Epithelial cell of proximal tubule (primary cell): ENCODE measurements at regions not wholly inside any gene's neighbourhood (a gene's known extent, or its start where the extent isn't known, plus 50 kb on each side); places are given as distances from the start of the nearest gene placed in this dataset.

Experiments used
- DNase-seq: peaks from one replicate; pipeline ENCODE4 v3.0.0-alpha.2; 2011; ENCODE audit warnings: low read depth
- H3K4me3 ChIP-seq: 2 replicates; pipeline ENCODE4 v1.5.1; 2011; ENCODE audit warnings: low read depth, mild to moderate bottlenecking, low read length
- TF ChIP-seq, protein P1 (sequence below): conservative IDR thresholded peaks from 2 replicates; pipeline ENCODE4 v1.5.1; 2012; ENCODE audit warnings: low read depth, mild to moderate bottlenecking, low read length

DNA sequence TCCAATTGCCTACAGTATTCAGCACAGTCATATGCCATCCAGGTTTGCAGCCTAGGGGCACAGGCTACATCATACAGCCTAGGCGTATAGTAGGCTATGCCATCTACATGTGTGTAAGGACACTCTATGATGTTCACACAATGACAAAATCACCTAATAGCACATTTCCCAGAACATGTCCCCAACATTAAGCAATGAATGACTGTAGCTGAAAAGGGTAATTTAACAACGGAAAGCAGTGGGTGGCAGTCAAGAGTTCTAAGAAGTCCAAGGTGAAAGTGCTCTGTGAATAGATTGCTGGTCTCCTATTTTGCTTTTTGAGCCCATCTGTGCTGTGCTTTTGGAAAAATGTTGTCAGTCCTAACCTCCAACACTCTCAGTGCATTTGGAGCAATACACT lies 162.6 kb downstream of the KLF6 start:
- no peak overlapping the region for H3K4me3 ChIP-seq
- TF ChIP-seq, protein P1, sequence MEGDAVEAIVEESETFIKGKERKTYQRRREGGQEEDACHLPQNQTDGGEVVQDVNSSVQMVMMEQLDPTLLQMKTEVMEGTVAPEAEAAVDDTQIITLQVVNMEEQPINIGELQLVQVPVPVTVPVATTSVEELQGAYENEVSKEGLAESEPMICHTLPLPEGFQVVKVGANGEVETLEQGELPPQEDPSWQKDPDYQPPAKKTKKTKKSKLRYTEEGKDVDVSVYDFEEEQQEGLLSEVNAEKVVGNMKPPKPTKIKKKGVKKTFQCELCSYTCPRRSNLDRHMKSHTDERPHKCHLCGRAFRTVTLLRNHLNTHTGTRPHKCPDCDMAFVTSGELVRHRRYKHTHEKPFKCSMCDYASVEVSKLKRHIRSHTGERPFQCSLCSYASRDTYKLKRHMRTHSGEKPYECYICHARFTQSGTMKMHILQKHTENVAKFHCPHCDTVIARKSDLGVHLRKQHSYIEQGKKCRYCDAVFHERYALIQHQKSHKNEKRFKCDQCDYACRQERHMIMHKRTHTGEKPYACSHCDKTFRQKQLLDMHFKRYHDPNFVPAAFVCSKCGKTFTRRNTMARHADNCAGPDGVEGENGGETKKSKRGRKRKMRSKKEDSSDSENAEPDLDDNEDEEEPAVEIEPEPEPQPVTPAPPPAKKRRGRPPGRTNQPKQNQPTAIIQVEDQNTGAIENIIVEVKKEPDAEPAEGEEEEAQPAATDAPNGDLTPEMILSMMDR = peak; percentile 5
- DNase-seq = no peak

DNA sequence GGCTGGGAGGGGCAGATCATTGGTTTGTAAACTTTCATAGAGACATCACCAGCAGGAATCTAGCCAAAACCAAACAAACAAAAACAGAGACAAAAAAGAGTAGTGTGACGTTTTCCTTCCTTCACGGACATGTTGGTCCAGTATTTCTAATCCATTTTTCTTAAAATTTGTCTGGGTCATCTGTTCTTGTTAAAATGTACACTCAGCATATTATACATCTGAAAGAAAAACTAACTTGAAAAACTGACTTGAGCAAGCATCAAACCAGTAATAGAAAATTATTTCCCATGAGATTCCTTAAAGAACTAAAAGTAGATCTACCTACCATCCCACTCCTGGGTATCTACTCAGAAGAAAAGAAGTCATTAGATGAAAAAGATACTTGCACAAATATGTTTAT lies 164.2 kb downstream of the KLF6 start:
- DNase-seq = no peak
- no peak overlapping the region for H3K4me3 ChIP-seq
- TF ChIP-seq, protein P1 = no peak

DNA sequence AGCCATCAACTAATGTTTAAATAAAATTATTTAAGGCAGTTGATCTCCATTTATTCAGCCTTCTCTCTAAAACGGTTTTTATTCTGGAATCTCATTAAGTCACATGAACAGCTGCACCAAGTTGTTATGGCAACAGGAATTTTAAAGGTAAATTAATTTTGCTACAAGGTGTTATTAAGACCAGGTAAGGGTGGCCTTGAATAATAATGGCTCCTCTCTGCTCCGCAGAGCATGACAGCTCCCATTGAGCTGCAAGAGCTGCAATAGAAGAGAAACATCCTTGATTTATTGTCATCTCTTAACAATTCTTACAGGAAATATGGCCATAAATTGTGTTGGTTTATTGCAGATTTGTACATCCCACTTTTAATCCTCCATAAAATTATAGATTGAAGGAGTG lies 165.8 kb downstream of the KLF6 start:
- TF ChIP-seq, protein P1 = no peak

DNA sequence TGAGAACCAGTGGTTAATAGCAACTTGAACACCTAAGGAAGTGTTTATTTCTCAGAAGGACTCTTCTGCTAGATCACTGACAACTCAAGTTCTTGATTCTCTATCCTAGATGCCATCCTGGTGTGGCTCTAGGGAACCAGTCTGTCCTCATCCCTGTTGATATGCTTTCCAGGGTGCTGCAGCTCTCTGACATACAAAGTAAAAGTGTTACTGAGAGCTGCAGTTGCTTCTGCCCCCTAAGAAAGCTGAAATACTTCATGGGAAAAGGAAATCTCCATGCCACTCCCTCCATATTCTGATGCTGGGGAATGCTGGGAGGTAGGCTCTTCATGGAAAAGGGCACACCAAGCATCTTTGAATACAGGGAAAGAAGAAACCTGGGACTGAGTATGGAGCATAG lies 168.1 kb downstream of the KLF6 start:
- no peak for DNase-seq
- no peak overlapping the region for H3K4me3 ChIP-seq
- TF ChIP-seq, protein P1 = no peak

More for the DNA sequence above, 165.8 kb downstream of the KLF6 start:
- H3K4me3 ChIP-seq = no peak overlapping the region
- no peak for DNase-seq

DNA sequence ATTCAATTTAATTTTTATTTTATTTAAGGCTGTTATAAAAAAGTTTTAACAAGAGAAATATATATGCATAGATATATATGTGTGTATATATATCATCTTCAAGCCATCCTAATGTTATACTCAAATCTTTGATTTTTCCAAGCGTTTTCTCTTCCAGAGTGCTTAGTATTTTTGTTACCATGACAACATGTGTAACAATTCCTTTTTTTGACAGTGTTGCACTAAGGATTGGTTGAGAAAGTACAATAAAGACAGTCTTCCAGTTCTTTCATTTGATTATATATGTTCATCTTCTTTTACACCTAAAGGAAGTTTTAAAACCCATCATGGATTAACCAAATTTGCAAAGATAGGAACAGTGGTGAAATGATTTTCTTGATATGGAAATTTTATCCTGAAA lies 171.7 kb downstream of the KLF6 start:
- TF ChIP-seq, protein P1 = no peak
- DNase-seq = no peak
- H3K4me3 ChIP-seq = no peak overlapping the region

DNA sequence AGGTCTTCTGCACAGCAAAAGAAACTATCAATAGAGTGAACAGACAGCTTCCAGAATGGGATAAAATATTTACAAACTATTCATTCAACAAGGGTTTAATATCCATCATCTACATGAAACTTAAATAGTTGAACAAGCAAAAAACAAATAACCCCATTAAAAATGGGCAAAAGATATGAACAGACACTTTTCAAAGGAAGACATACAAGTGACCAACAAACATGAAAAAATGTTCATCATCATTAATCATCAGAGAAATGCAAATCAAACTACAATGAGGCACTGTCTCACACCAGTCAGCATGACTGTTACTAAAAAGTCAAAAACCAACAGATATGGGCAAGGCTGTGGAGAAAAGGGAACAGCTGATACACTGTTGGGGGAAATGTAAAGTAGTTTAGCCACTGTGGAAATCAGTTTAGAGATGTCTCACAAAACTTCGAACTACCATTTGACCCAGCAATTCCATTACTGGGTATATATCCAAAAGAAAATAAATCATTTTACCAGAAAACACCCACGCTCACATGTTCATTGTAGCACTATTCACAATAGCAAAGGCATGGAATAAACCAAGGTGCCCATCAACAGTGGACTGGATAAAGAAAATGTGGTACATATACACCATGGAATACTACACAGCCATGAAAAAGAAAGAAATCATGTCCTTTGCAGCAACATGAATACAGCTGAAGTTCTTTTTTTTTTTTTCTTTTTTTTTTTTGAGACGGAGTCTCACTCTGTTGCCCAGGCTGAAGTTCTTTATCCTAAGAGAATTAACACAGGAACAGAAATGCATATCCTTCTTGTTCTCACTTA lies 172.6 kb downstream of the KLF6 start:
- H3K4me3 ChIP-seq = no peak overlapping the region
- TF ChIP-seq, protein P1 = no peak
- DNase-seq = no peak

DNA sequence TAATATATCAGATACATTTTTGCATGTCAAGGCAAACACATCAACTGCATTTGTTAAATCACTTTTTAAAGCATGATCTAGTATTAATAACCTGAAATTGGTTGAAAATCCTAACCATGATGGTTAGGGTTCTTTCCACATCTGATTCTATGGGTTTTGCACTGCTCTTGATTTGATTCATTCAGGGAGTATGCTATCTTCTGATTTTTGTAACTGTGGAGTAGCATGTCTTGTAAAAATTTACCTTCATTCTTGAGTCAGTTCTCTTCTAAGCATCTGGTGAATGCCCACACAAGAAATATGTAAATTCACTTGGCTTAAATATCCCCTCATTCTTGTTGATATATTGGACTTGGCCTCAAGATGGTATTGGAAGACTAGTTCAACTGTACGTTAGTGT lies 178.7 kb downstream of the KLF6 start:
- TF ChIP-seq, protein P1 = no peak
- no peak for DNase-seq
- no peak overlapping the region for H3K4me3 ChIP-seq
